Neutrophil (primary cell): ENCODE measurements at regions not wholly inside any gene's neighbourhood (a gene's known extent, or its start where the extent isn't known, plus 50 kb on each side); places are given as distances from the start of the nearest gene placed in this dataset.
"Not testable (repeated sequence)": the region's sequence is repeated elsewhere in the genome, so short reads cannot be mapped to it uniquely, and the experiment has no call there.

Experiments used
- H3K27ac ChIP-seq: fragments of 200-600 bp; sonication (generic); 2 replicates; pipeline ENCODE4 v1.5.1; 2016; ENCODE audit warnings: mild to moderate bottlenecking, moderate library complexity
- H3K27me3 ChIP-seq: fragments of 200-600 bp; sonication (generic); 2 replicates; pipeline ENCODE4 v1.6.0; 2016; ENCODE audit warnings: mild to moderate bottlenecking
- H3K36me3 ChIP-seq: fragments of 200-600 bp; sonication (generic); 2 replicates; pipeline ENCODE4 v1.5.1; 2017
- H3K4me1 ChIP-seq, 2 experiments: fragments of 200-600 bp in 1 of 2; sonication (generic) in 1 of 2; 1 replicate in 1 of 2; 2 replicates in 1 of 2; pipeline versions ENCODE4 v1.5.1 to v1.6.1; 2013 to 2016; ENCODE audit warnings: low read depth in 1 of 2, low read length in 1 of 2, mild to moderate bottlenecking in 1 of 2, moderate library complexity in 1 of 2; ENCODE audit not compliant: control insufficient read depth in 1 of 2, insufficient read depth in 1 of 2
- H3K4me3 ChIP-seq, 2 experiments: fragments of 200-600 bp in 1 of 2; sonication (generic) in 1 of 2; 1 replicate in 1 of 2; 2 replicates in 1 of 2; pipeline ENCODE4 v1.5.1; 2013 to 2016; ENCODE audit warnings: low read depth in 1 of 2, low read length in 1 of 2, mild to moderate bottlenecking in 1 of 2, moderate library complexity in 1 of 2
- H3K9me3 ChIP-seq: fragments of 200-600 bp; sonication (generic); 2 replicates; pipeline ENCODE4 v1.5.1; 2016
- TF ChIP-seq, protein P1 (sequence below): fragments of 200-600 bp; sonication (generic); IDR thresholded peaks from 2 replicates; pipeline ENCODE4 v1.5.1; 2016; ENCODE audit warnings: antibody characterized with exemption

DNA sequence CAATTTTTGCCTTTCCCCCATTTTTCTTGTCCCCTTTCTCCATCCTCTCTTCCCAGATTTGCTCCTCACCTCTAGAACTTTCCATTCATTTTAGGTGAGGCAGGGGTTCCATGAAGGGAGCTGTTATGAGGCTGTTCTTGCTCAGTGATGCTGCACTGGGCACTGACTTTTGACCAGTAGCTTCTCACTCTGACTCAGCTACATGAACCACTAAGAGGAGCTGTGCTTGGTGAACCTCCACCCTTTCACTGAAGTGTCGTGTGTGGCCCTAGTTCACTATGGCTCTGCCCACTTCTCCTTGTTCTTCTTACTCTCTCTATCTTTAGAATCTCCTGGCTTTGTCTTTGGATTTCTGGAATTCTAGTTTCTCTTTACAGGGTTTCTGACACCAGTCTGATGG lies 73.4 kb upstream of the ADRA1D start:
- no peaks in the 10 kb centered on the region for H3K36me3 ChIP-seq
- no peaks in the 10 kb centered on the region for H3K27me3 ChIP-seq
- H3K27ac ChIP-seq = no peak overlapping the region
- H3K4me1 ChIP-seq = peaks cover 5 to 7% of the 10 kb centered on the region in 2 experiments
- TF ChIP-seq, protein P1, sequence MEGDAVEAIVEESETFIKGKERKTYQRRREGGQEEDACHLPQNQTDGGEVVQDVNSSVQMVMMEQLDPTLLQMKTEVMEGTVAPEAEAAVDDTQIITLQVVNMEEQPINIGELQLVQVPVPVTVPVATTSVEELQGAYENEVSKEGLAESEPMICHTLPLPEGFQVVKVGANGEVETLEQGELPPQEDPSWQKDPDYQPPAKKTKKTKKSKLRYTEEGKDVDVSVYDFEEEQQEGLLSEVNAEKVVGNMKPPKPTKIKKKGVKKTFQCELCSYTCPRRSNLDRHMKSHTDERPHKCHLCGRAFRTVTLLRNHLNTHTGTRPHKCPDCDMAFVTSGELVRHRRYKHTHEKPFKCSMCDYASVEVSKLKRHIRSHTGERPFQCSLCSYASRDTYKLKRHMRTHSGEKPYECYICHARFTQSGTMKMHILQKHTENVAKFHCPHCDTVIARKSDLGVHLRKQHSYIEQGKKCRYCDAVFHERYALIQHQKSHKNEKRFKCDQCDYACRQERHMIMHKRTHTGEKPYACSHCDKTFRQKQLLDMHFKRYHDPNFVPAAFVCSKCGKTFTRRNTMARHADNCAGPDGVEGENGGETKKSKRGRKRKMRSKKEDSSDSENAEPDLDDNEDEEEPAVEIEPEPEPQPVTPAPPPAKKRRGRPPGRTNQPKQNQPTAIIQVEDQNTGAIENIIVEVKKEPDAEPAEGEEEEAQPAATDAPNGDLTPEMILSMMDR = no peak
- H3K4me3 ChIP-seq = no peak overlapping the region
- no peaks in the 10 kb centered on the region for H3K9me3 ChIP-seq

DNA sequence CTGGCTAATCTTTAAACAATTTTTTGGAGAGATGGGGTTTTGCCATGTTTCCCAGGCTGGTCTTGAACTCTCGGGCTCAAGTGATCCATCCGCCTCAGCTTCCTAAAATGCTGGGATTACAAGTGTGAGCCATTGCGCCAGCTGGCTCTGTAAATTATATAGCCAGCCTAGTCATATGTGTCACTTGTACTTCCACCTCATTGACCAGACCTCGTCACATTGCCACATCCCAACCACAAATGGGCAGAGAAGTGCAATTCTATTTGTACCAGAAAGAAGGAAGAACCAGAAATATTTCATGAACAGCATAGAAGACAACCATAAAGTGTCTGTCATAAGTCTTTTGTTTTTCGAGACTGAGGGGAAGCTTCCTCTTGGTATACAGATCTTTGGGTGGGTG lies 71.2 kb upstream of the ADRA1D start:
- Histone ChIP-seq H3K27ac (no peak overlapping the region), H3K9me3 (no peaks in the 10 kb centered on the region)
- TF ChIP-seq, protein P1 = no peak

DNA sequence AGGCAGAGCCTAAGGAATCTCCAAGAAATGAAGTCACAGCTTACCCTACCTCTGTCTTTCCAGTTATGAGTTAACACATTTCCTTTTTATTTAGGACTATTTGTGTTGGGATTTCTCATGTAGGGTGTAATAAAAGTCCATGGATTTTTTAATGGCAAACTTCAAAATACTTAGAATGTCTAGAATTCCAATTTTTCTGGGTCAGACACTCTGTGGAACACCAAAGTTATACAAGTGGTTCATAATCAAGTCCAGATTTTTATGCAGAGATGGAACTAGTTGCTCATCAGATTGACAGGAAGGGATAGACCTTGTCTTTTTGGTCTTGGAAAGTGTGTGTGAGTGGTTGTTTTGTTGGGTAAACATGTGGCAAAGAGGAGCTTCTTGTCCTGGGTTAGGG lies 69.8 kb upstream of the ADRA1D start:
- Histone ChIP-seq H3K4me1 (peaks cover 5 to 7% of the 10 kb centered on the region in 2 experiments), H3K36me3 (no peaks in the 10 kb centered on the region), H3K27ac (no peak overlapping the region), H3K4me3 (no peak overlapping the region), H3K27me3 (no peaks in the 10 kb centered on the region), H3K9me3 (no peaks in the 10 kb centered on the region)
- TF ChIP-seq, protein P1 = no peak

More for the DNA sequence above, 71.2 kb upstream of the ADRA1D start:
- no peaks in the 10 kb centered on the region for H3K27me3 ChIP-seq
- no peak overlapping the region for H3K4me3 ChIP-seq
- H3K4me1 ChIP-seq = peaks cover 5 to 7% of the 10 kb centered on the region in 2 experiments
- H3K36me3 ChIP-seq = no peaks in the 10 kb centered on the region

DNA sequence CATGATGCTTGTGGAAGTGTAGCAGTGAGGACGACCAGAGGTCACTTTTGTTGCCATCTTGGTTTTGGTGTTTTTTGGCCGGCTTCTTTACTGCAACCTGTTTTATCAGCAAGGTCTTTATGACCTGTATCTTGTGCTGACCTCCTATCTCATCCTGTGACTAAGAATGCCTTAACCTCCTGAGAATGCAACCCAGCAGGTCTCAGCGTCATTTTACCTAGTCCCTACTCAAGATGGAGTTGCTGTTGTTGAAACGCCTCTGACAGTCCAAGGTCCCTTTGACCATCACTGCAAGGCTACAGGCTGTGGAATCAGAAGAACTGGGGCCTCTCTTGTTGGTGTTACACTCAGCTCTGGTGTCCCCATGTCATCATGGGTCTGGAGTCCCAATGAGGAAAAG lies 61.5 kb upstream of the ADRA1D start:
- H3K4me3 ChIP-seq, H3K27me3 ChIP-seq, H3K4me1 ChIP-seq, H3K36me3 ChIP-seq, H3K9me3 ChIP-seq, H3K27ac ChIP-seq: not testable (repeated sequence)

DNA sequence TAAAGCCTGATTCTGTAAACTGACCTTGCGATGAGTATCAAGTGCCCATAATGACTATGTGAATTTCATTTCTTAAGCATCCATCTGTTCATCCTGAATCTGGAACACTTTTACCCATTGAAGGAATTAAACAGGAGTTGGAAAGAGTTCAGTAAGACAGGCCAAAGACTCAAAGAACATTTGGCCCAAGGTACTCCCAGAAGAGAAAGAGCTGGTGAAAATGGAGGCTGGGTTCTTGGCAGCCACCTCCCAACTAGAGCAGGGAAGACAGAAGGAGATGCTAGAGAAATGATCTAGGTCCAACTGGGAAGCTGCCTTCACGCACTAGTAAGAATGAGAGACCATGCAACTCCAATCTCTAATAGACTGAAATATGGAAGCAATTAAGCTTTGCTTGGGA lies 57.1 kb upstream of the ADRA1D start:
- no peaks in the 10 kb centered on the region for H3K4me1 ChIP-seq
- no peaks in the 10 kb centered on the region for H3K27me3 ChIP-seq
- no peak overlapping the region for H3K27ac ChIP-seq
- H3K36me3 ChIP-seq = no peaks in the 10 kb centered on the region
- H3K9me3 ChIP-seq = no peaks in the 10 kb centered on the region
- H3K4me3 ChIP-seq = no peak overlapping the region
- TF ChIP-seq, protein P1 = no peak

DNA sequence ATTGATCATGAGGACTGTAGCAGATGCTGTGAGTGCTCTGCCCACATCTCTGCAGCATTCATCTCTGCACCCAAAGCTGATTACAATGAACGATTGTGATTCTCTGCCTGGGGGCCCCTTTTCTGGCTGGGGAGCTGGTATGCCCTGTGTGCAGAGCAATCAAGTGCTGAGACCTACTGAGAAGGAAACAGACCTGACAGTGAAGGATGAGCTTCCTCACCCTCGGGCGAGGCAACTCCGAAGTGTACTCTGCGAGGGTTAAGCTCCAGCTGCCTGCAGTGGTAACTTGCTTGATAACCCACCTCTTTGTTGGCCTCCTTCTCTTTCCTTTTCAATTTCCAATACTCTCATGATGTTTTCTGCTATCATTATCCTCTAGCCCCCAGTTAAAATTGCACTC lies 56.0 kb upstream of the ADRA1D start:
- H3K9me3 ChIP-seq = no peaks in the 10 kb centered on the region
- H3K36me3 ChIP-seq = no peaks in the 10 kb centered on the region
- no peaks in the 10 kb centered on the region for H3K4me1 ChIP-seq
- H3K4me3 ChIP-seq = no peak overlapping the region
- H3K27me3 ChIP-seq = no peaks in the 10 kb centered on the region
- TF ChIP-seq, protein P1 = no peak
- no peak overlapping the region for H3K27ac ChIP-seq
